GM23338 (cell line): ENCODE measurements at regions not wholly inside any gene's neighbourhood (a gene's known extent, or its start where the extent isn't known, plus 50 kb on each side); places are given as distances from the start of the nearest gene placed in this dataset.

Experiments used
- ATAC-seq: fragments of 200-7000 bp; cut with Tn5 transposase; 3 replicates; pipeline ENCODE4 v1.9.1; 2020
- DNase-seq: peaks from one replicate; pipeline ENCODE4 v3.0.0-alpha.2; 2015; ENCODE audit warnings: low spot score
- H2AFZ ChIP-seq: fragments of 200-600 bp; sonication (generic); 2 replicates; pipeline ENCODE4 v1.8.0; 2016; ENCODE audit warnings: antibody characterized with exemption, mild to moderate bottlenecking, moderate library complexity
- H3F3A ChIP-seq: fragments of 200-600 bp; sonication (generic); replicated peaks from 2 replicates; pipeline ENCODE4 v1.8.0; 2017; ENCODE audit warnings: antibody characterized with exemption, mixed run types, low read depth
- H3K27ac ChIP-seq: fragments of 200-600 bp; sonication (generic); 2 replicates; pipeline ENCODE4 v1.6.1; 2016; ENCODE audit warnings: low read depth
- H3K27me3 ChIP-seq: fragments of 200-600 bp; sonication (generic); 2 replicates; pipeline ENCODE4 v1.8.0; 2016; ENCODE audit warnings: mild to moderate bottlenecking, mixed run types, moderate library complexity; ENCODE audit not compliant: insufficient read depth
- H3K36me3 ChIP-seq: fragments of 200-600 bp; sonication (generic); 2 replicates; pipeline ENCODE4 v1.8.0; 2016; ENCODE audit warnings: mild to moderate bottlenecking; ENCODE audit not compliant: insufficient read depth
- H3K4me1 ChIP-seq: fragments of 200-600 bp; sonication (generic); 2 replicates; pipeline ENCODE4 v1.8.0; 2016; ENCODE audit warnings: mild to moderate bottlenecking, moderate library complexity; ENCODE audit not compliant: insufficient read depth
- H3K4me2 ChIP-seq: fragments of 200-600 bp; sonication (generic); 2 replicates; pipeline ENCODE4 v1.7.1; 2017; ENCODE audit warnings: mixed run types
- H3K4me3 ChIP-seq: fragments of 200-600 bp; sonication (generic); 2 replicates; pipeline ENCODE4 v1.6.1; 2016; ENCODE audit warnings: mixed run types
- H3K79me2 ChIP-seq: fragments of 200-600 bp; sonication (generic); replicated peaks from 2 replicates; pipeline ENCODE4 v1.8.0; 2017; ENCODE audit warnings: mild to moderate bottlenecking; ENCODE audit not compliant: insufficient read depth
- H3K9me2 ChIP-seq: fragments of 200-600 bp; sonication (generic); 2 replicates; pipeline ENCODE4 v1.8.0; 2017; ENCODE audit not compliant: insufficient read depth
- H4K20me1 ChIP-seq: fragments of 200-600 bp; sonication (generic); replicated peaks from 2 replicates; pipeline ENCODE4 v1.8.0; 2017; ENCODE audit warnings: mild to moderate bottlenecking; ENCODE audit not compliant: insufficient read depth
- H3K27ac Mint-ChIP-seq: 2 replicates; pipeline ENCODE4 v1.8.0; 2020; ENCODE audit warnings: inconsistent platforms, mild to moderate bottlenecking, moderate library complexity, mixed read lengths
- H3K27me3 Mint-ChIP-seq: 3 replicates; pipeline ENCODE4 v1.8.0; 2022; ENCODE audit warnings: low read depth, mild to moderate bottlenecking, moderate library complexity, mixed read lengths, inconsistent platforms; ENCODE audit not compliant: insufficient read depth, poor library complexity
- H3K36me3 Mint-ChIP-seq: 3 replicates; pipeline ENCODE4 v1.8.0; 2021; ENCODE audit warnings: low read depth, mild to moderate bottlenecking, inconsistent platforms, moderate library complexity, mixed read lengths
- H3K4me1 Mint-ChIP-seq: 3 replicates; pipeline ENCODE4 v1.8.0; 2020; ENCODE audit warnings: mild to moderate bottlenecking, inconsistent platforms, mixed read lengths
- H3K4me3 Mint-ChIP-seq: 3 replicates; pipeline ENCODE4 v1.8.0; 2021; ENCODE audit warnings: moderate library complexity, mild to moderate bottlenecking, inconsistent platforms, mixed read lengths
- H3K9me3 Mint-ChIP-seq: 3 replicates; pipeline ENCODE4 v1.8.0; 2020; ENCODE audit warnings: moderate library complexity, mild to moderate bottlenecking, inconsistent platforms, mixed read lengths
- CREB1 ChIP-seq: fragments of 250-450 bp; sonication (Bioruptor Pico); IDR thresholded peaks from 2 replicates; pipeline ENCODE4 v1.5.0; 2020; ENCODE audit warnings: low read depth, mild to moderate bottlenecking, moderate library complexity
- CTCF ChIP-seq, 2 experiments: fragments of 200-600 bp in 1 of 2; sonication (generic) in 1 of 2; conservative IDR thresholded peaks; 2 replicates each; pipeline versions ENCODE4 v1.5.1 to v1.6.1; 2016 to 2017; ENCODE audit warnings: antibody characterized with exemption in 2 of 2, low read depth in 2 of 2, mild to moderate bottlenecking in 2 of 2, moderate library complexity in 1 of 2
- ETS1 ChIP-seq: IDR thresholded peaks from 2 replicates; pipeline ENCODE4 v1.6.1; 2016; ENCODE audit warnings: antibody characterized with exemption
- EZH2 ChIP-seq: fragments of 200-600 bp; sonication (generic); IDR thresholded peaks from one replicate; pipeline ENCODE4 v1.8.0; 2017; ENCODE audit warnings: antibody characterized with exemption, mild to moderate bottlenecking, low read depth; ENCODE audit not compliant: unreplicated experiment
- EZH2phosphoT487 ChIP-seq: fragments of 200-600 bp; sonication (generic); IDR thresholded peaks from one replicate; pipeline ENCODE4 v1.8.1; 2018; ENCODE audit warnings: antibody characterized with exemption; ENCODE audit not compliant: unreplicated experiment
- NANOG ChIP-seq: IDR thresholded peaks from 2 replicates; pipeline ENCODE4 v1.6.1; 2016; ENCODE audit warnings: antibody characterized with exemption, borderline replicate concordance
- POLR2AphosphoS5 ChIP-seq: IDR thresholded peaks from 2 replicates; pipeline ENCODE4 v1.6.1; 2016; ENCODE audit warnings: antibody characterized with exemption, low read depth
- STAT1 ChIP-seq: IDR thresholded peaks from one replicate; pipeline ENCODE4 v1.6.1; 2016; ENCODE audit warnings: antibody characterized with exemption; ENCODE audit not compliant: unreplicated experiment
- ZNF114 ChIP-seq: fragments of 250-450 bp; sonication (Bioruptor Pico); IDR thresholded peaks from 2 replicates; pipeline ENCODE4 v1.5.0; 2020; ENCODE audit warnings: mild to moderate bottlenecking, moderate library complexity
- ZNF331 ChIP-seq: fragments of 250-450 bp; sonication (Bioruptor Pico); IDR thresholded peaks from 2 replicates; pipeline ENCODE4 v1.5.0; 2020; ENCODE audit warnings: low read depth, mild to moderate bottlenecking, moderate library complexity
- ZNF462 ChIP-seq: fragments of 250-450 bp; sonication (Bioruptor Pico); IDR thresholded peaks from 2 replicates; pipeline ENCODE4 v1.5.0; 2020; ENCODE audit warnings: mild to moderate bottlenecking, moderate library complexity

GRCh38 chrX:3468031-3468430 lies 121.6 kb upstream of the MXRA5 start:
- no peak overlapping the region for H3K4me3 ChIP-seq
- no peaks in the 10 kb centered on the region for H3F3A ChIP-seq
- Mint-ChIP-seq H3K27ac (no peak overlapping the region), H3K9me3 (no peaks in the 10 kb centered on the region), H3K36me3 (no peaks in the 10 kb centered on the region), H3K27me3 (no peaks in the 10 kb centered on the region), H3K4me1 (no peaks in the 10 kb centered on the region; the same call in 2 of the 3 replicates), H3K4me3 (no peak overlapping the region)
- H3K79me2 ChIP-seq = no peaks in the 10 kb centered on the region
- H3K4me2 ChIP-seq = no peak overlapping the region
- H2AFZ ChIP-seq = no peak overlapping the region
- no peaks in the 10 kb centered on the region for H3K4me1 ChIP-seq
- no peak for TF ChIP-seq ETS1
- no peak for TF ChIP-seq ZNF114 (CRISPR knock-in tag)
- no peaks in the 10 kb centered on the region for H3K9me2 ChIP-seq
- no peaks in the 10 kb centered on the region for H4K20me1 ChIP-seq
- H3K27me3 ChIP-seq = no peaks in the 10 kb centered on the region
- H3K27ac ChIP-seq = no peak overlapping the region
- no peak for DNase-seq
- no peaks in the 10 kb centered on the region for H3K36me3 ChIP-seq
- no peak for ATAC-seq

GRCh38 chrX:3465017-3465416 lies 118.6 kb upstream of the MXRA5 start:
- no peaks in the 10 kb centered on the region for H3F3A ChIP-seq
- no peaks in the 10 kb centered on the region for H3K9me3 Mint-ChIP-seq
- no peak overlapping the region for H3K4me3 ChIP-seq
- H3K4me1 Mint-ChIP-seq = peaks cover 10% of the 10 kb centered on the region; the same call in 2 of the 3 replicates
- no peak overlapping the region for H3K27ac Mint-ChIP-seq
- no peak overlapping the region for H3K27ac ChIP-seq
- H2AFZ ChIP-seq = no peak overlapping the region
- ATAC-seq (no peak), DNase-seq (no peak)
- no peaks in the 10 kb centered on the region for H3K27me3 ChIP-seq
- no peak overlapping the region for H3K4me3 Mint-ChIP-seq
- H4K20me1 ChIP-seq = no peaks in the 10 kb centered on the region
- H3K4me1 ChIP-seq = peaks cover 6% of the 10 kb centered on the region; the same call in 1 of the 2 replicates
- no peak overlapping the region for H3K4me2 ChIP-seq
- no peaks in the 10 kb centered on the region for H3K36me3 ChIP-seq
- H3K36me3 Mint-ChIP-seq = no peaks in the 10 kb centered on the region
- H3K9me2 ChIP-seq = no peaks in the 10 kb centered on the region
- H3K27me3 Mint-ChIP-seq = no peaks in the 10 kb centered on the region
- no peaks in the 10 kb centered on the region for H3K79me2 ChIP-seq
- no peak for TF ChIP-seq CREB1 (CRISPR knock-in tag)
- no peak for TF ChIP-seq EZH2phosphoT487
- no peak for TF ChIP-seq ZNF331
- TF ChIP-seq NANOG = no peak
- no peak for TF ChIP-seq ETS1
- no peak for TF ChIP-seq CTCF (conservative IDR thresholded peaks at IDR 0.05; ENCODE audit: low read depth in 2 of 2)
- no peak for TF ChIP-seq ZNF462 (CRISPR knock-in tag)
- TF ChIP-seq POLR2AphosphoS5 = no peak
- no peak for TF ChIP-seq EZH2
- no peak for TF ChIP-seq STAT1
